Tibial nerve (tissue), 4 donors: ENCODE measurements at regions not wholly inside any gene's neighbourhood (a gene's known extent, or its start where the extent isn't known, plus 50 kb on each side); places are given as distances from the start of the nearest gene placed in this dataset.

Experiments used
- DNase-seq, 2 donors: peaks; one replicate each; pipeline ENCODE4 v3.0.0-alpha.2; 2019; ENCODE audit warnings: low spot score in 2 of 2
- H3K27ac ChIP-seq, 4 donors: fragments of 200-600 bp; sonication (generic) in 3 of 4; one replicate each; pipeline ENCODE4 v1.5.1; 2017 to 2019; ENCODE audit warnings: mild to moderate bottlenecking in 1 of 4
- H3K27me3 ChIP-seq, 2 donors: fragments of 200-600 bp; sonication (generic) in 1 of 2; one replicate each; pipeline versions ENCODE4 v1.5.1 to v1.6.0; 2017 to 2019
- H3K36me3 ChIP-seq, 3 donors: fragments of 200-600 bp; sonication (generic); one replicate each; pipeline ENCODE4 v1.5.1; 2018 to 2019
- H3K4me1 ChIP-seq, 4 donors: fragments of 200-600 bp; sonication (generic) in 3 of 4; one replicate each; pipeline ENCODE4 v1.5.1; 2017 to 2019
- H3K4me3 ChIP-seq, 4 donors: fragments of 200-600 bp; sonication (generic) in 3 of 4; one replicate each; pipeline ENCODE4 v1.5.1; 2017 to 2019; ENCODE audit warnings: mild to moderate bottlenecking in 1 of 4, moderate library complexity in 1 of 4
- H3K9me3 ChIP-seq, 4 donors: fragments of 200-600 bp; sonication (generic) in 3 of 4; one replicate each; pipeline ENCODE4 v1.5.1; 2017 to 2019
- CTCF ChIP-seq, 5 experiments: fragments of 200-600 bp in 3 of 5; fragments of 450-650 bp in 2 of 5; sonication (generic) in 3 of 5; IDR thresholded peaks; one replicate each; pipeline ENCODE4 v1.5.1; 2016 to 2019; ENCODE audit warnings: antibody characterized with exemption in 5 of 5, mild to moderate bottlenecking in 3 of 5, moderate library complexity in 2 of 5
- EP300 ChIP-seq, 2 donors: sonication (generic); formaldehyde crosslinking; IDR thresholded peaks; one replicate each; pipeline ENCODE4 v1.6.1; 2017; ENCODE audit warnings: antibody characterized with exemption in 2 of 2, mild to moderate bottlenecking in 1 of 2
- POLR2A ChIP-seq, 2 donors: fragments of 450-650 bp; IDR thresholded peaks; one replicate each; pipeline ENCODE4 v1.6.1; 2017; ENCODE audit warnings: antibody characterized with exemption in 2 of 2, mild to moderate bottlenecking in 2 of 2, moderate library complexity in 2 of 2
- WGBS, 2 donors: methylation state at CpG; one replicate each; pipeline ENCODE4 v1.1.5; 2018; 5-methylcytosine and 5-hydroxymethylcytosine counted together

GRCh38 chrX:44096666-44097065, 123.5 kb upstream of the NDP start:
- H3K27ac ChIP-seq, result no peak overlapping the region
- H3K27me3 ChIP-seq, result peaks cover 0 to 19% of the 10 kb centered on the region in 2 donors
- no peaks in the 10 kb centered on the region for H3K4me1 ChIP-seq
- no peaks in the 10 kb centered on the region for H3K36me3 ChIP-seq
- H3K4me3 ChIP-seq, result no peak overlapping the region
- WGBS, 2 donors, result 96 to 100% methylated on average over 1 of the region's 1 CpG
- H3K9me3 ChIP-seq, result no peaks in the 10 kb centered on the region
- DNase-seq, result no peak
- no peak for TF ChIP-seq POLR2A (IDR thresholded peaks at IDR 0.05)
- TF ChIP-seq EP300 (IDR thresholded peaks at IDR 0.05), result no peak
- no peak for TF ChIP-seq CTCF (IDR thresholded peaks at IDR 0.05)

GRCh38 chrX:44094821-44095530, 121.8 kb upstream of the NDP start:
- TF ChIP-seq CTCF (IDR thresholded peaks at IDR 0.05) (no peak), POLR2A (IDR thresholded peaks at IDR 0.05) (no peak), EP300 (IDR thresholded peaks at IDR 0.05) (no peak)
- H3K27me3 ChIP-seq, result peaks cover 0 to 12% of the 10 kb centered on the region in 2 donors
- H3K4me1 ChIP-seq, result no peaks in the 10 kb centered on the region
- no peak for DNase-seq
- H3K9me3 ChIP-seq, result no peaks in the 10 kb centered on the region
- H3K36me3 ChIP-seq, result no peaks in the 10 kb centered on the region
- WGBS, 2 donors, result 88 to 97% methylated on average over 8 of the region's 8 CpGs
- no peak overlapping the region for H3K27ac ChIP-seq
- H3K4me3 ChIP-seq, result no peak overlapping the region

- no peaks in the 10 kb centered on the region for H3K9me3 ChIP-seq
- WGBS, 2 donors, result 62 to 75% methylated on average over 3 of the region's 3 CpGs
- DNase-seq, result no peak
- H3K27ac ChIP-seq, result no peak overlapping the region
- no peak for TF ChIP-seq POLR2A (IDR thresholded peaks at IDR 0.05)
- TF ChIP-seq EP300 (IDR thresholded peaks at IDR 0.05), result no peak
- TF ChIP-seq CTCF (IDR thresholded peaks at IDR 0.05), result no peak
- peaks cover 0 to 12% of the 10 kb centered on the region in 2 donors for H3K27me3 ChIP-seq
- no peak overlapping the region for H3K4me3 ChIP-seq
- no peaks in the 10 kb centered on the region for H3K4me1 ChIP-seq
- H3K36me3 ChIP-seq, result no peaks in the 10 kb centered on the region
Measured at GRCh38 chrX:44093431-44093830, 120.2 kb upstream of the NDP start.

- Histone ChIP-seq H3K9me3 (no peaks in the 10 kb centered on the region), H3K4me1 (no peaks in the 10 kb centered on the region), H3K4me3 (no peak overlapping the region), H3K27ac (no peak overlapping the region), H3K27me3 (peaks cover 0 to 12% of the 10 kb centered on the region in 2 donors), H3K36me3 (no peaks in the 10 kb centered on the region)
- 19 to 64% methylated on average over 2 of the region's 2 CpGs for WGBS, 2 donors
- TF ChIP-seq CTCF (IDR thresholded peaks at IDR 0.05) (no peak), EP300 (IDR thresholded peaks at IDR 0.05) (no peak), POLR2A (IDR thresholded peaks at IDR 0.05) (no peak)
- DNase-seq, result no peak
Measured at GRCh38 chrX:44092778-44093177, 119.6 kb upstream of the NDP start.

GRCh38 chrX:44088510-44089144, 115.4 kb upstream of the NDP start:
- 85 to 86% methylated on average over 6 of the region's 6 CpGs for WGBS, 2 donors
- H3K9me3 ChIP-seq, result no peaks in the 10 kb centered on the region
- no peaks in the 10 kb centered on the region for H3K4me1 ChIP-seq
- H3K4me3 ChIP-seq, result no peak overlapping the region
- no peak overlapping the region for H3K27ac ChIP-seq
- H3K36me3 ChIP-seq, result no peaks in the 10 kb centered on the region
- TF ChIP-seq CTCF (IDR thresholded peaks at IDR 0.05) (no peak), EP300 (IDR thresholded peaks at IDR 0.05) (no peak), POLR2A (IDR thresholded peaks at IDR 0.05) (no peak)
- no peak for DNase-seq
- H3K27me3 ChIP-seq, result peaks cover 0 to 8% of the 10 kb centered on the region in 2 donors
